HG03135 (cell line): ENCODE measurements at regions not wholly inside any gene's neighbourhood (a gene's known extent, or its start where the extent isn't known, plus 50 kb on each side); places are given as distances from the start of the nearest gene placed in this dataset.

ENCODE experiments used
- ATAC-seq: cut with Tn5 transposase; IDR thresholded peaks from one replicate; pipeline ENCODE4 v1.9.1; 2021; ENCODE audit warnings: mild to moderate bottlenecking, moderate library complexity; ENCODE audit not compliant: unreplicated experiment

DNA sequence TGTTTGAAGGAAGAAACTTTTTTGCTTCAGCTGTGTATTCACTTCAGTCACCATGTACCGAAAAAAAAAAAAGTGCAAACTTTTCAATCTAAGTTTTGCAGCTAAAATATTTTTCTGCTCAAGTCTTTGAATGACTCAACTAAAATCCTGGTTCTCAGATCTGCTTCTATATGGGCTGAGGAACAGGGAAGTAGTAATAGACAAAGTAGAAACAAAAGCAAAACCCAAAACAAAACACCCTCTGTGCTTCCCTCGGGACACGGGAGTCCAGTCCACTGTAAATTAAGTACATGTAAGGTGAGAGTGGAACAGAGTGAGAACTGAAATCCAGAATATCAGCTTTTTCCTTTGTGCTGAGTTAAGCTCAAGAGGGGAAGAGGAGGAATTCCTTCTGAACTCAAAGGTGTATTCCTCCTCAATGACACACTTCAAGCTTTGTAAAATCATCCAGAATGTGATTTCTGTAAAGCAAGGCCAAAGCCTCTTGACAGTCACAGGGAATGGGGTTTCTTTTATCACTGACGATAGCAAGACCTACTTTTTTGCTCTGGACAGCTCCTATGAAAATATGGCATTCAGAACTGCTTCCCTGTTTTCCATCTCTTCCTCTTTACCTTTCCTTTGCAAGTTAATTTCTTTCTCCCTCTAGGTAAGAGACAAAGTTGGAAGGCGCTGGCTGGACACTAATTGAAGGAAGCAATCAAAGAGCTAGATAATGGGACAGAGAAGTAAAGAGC, 433.5 kb upstream of the MMADHC start:
- no peak for ATAC-seq

DNA sequence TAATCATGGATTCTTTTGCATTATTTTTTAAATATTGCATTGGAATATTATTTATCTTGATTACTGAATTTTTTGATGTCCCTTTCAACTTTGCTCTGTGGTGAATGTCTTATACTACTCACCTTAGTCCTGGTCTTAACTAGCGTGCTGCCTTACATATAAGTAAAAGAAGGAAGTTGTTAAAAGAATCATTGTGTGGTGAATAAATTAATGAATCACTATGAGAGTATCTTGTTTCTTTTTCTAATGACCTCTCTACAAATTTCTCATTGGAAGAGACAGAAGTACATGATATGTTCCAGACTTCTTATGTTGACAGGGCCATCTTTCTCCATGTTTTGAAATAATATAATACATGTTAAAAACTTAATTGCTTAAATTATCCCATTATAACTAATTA, 432.6 kb upstream of the MMADHC start:
- no peak for ATAC-seq

- no peak for ATAC-seq
These were observed 431.5 kb upstream of the MMADHC start for GRCh38 chr2:150019063-150019462.

DNA sequence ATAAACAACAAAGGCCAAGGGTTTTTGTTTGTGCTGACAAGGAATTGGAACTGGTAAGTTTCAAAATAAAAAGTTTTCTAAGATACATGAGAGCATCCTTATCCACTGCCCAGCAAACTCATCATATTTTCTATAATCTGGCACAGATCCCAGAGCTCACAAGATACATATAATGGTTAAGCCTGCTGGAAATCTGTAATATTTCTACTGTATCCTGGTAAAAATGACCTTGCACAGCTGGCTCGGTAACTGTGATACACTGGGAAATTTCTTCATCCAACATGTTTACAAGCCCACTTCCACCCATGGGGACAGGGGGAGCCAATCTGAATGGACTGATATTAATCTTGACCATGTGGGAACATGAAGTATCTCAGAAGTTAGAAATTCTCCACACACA, 425.4 kb upstream of the MMADHC start:
- ATAC-seq, result no peak

DNA sequence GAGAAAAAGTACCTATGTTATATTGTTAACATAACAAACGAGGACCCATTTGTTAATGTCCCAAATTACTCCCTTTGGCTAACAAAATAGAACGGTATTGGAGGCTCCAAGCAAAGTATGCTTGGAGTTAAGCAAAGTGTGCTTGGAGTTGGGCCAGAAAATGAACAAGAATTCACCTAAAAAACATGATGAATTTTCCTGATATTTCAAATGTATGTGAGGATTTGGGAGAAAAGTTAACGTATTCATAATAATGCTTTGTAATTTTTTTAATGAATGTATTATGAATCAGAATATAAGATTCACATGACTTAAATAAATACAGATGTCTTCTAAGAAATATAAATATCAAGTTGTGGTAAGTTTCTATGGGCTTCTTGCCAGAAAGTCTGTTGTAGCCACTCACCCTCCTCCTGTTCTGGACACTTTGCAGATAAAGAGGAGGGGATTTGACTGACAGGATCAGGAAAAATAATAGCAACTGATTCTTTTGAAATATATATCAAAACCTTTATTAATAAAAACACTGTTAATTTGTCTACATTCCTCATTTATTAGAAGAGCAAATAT, 423.7 kb upstream of the MMADHC start:
- no peak for ATAC-seq

DNA sequence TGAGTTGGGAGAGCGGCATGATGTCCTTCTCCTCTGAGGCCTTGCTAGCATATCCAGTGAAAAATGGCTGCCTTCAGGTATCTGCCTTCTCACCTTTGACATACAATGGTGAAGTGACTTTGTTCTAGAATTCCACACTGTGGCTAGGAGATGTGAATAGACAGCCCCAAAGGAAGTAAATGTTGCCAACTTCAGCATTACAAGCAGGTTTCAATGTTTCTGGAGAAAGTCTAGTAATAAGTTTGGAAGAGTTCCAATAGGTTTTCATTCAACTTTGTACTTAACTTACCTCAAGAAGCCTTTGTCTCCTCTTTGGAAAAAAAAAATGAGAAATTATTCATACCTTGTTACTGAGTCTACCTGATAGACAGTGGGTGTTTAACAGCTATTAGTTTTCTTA, 421.3 kb upstream of the MMADHC start:
- ATAC-seq, result no peak

GRCh38 chr2:150007815-150008430, 420.3 kb upstream of the MMADHC start:
- ATAC-seq, result no peak

GRCh38 chr2:150006591-150006990, 419.0 kb upstream of the MMADHC start:
- ATAC-seq, result no peak

DNA sequence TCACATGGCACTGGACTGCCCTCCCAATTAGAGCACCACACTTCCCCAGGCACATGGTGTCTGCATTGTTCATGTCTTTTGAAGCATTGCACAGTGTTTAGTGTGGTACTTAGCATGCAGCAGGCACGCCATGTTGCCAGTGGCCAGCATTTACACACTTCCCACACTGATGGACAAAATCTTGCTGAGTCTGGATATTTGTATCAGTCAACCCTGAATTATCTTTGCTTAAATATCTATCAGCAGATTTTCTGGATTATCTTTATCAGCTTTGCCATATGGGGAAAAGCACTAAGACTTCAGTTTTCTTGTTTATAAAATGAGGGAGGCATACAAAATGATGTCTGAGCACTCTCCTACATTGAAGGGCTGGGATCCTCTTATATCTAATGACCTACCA, 416.0 kb upstream of the MMADHC start:
- ATAC-seq, result no peak

DNA sequence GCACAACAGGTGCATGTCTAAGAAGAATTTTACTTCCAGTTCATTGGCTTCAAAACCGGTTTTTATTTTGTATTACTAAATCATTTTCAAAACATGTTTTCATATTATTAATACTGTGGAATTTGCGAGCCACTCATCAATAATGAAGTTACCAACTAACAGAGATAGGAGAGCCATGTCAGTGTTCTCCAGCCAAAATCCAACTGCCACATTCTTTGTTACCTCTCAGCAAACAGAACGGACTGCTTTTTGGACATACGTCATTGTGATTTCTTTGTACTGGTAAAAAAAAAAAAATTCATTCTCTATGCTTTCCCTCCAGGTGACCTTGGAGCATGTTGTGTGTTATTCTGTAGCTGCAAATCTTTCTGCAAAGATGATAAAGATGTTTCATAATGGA, 414.2 kb upstream of the MMADHC start:
- ATAC-seq, result no peak

GRCh38 chr2:149996901-149997300, 409.3 kb upstream of the MMADHC start:
- no peak for ATAC-seq

GRCh38 chr2:149994057-149994728, 406.6 kb upstream of the MMADHC start:
- no peak for ATAC-seq

DNA sequence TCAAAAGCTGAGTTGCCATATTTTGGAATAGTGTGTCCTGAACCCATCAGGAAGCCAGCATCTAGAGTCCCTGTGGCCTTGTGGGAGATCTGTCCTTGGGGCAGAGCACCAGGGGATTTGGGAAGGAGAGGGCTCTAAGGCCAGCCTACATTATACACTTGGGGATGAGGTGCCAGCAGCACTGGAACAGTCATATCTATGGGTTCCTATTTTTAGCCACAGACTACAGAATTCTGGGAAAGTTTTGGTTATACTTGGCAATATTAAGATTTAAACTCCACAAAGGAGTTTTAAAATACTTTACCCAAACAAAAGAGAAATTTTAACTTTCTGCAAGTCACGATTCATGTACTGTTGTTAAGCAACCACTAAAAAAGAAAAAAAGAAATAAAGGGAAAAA, 405.7 kb upstream of the MMADHC start:
- no peak for ATAC-seq

- no peak for ATAC-seq
These were observed 404.0 kb upstream of the MMADHC start for GRCh38 chr2:149991576-149991975.

DNA sequence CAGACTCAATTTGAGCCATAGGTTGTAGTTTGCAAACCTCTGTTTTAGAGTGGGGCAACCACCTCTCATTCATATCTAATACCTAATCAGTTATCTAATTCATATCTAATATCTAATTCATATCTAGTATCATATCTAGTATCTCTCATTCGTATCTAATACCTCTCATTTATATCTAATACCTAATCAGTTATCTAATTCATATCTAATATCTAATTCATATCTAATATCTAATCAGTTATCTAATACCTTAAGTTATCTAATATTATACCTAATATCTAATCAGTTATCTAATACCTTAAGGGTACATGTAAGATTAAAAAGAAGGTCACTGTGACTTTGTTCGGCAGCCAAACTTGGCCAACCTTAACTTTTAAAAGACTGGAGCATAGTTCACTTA, 403.4 kb upstream of the MMADHC start:
- ATAC-seq, result no peak

DNA sequence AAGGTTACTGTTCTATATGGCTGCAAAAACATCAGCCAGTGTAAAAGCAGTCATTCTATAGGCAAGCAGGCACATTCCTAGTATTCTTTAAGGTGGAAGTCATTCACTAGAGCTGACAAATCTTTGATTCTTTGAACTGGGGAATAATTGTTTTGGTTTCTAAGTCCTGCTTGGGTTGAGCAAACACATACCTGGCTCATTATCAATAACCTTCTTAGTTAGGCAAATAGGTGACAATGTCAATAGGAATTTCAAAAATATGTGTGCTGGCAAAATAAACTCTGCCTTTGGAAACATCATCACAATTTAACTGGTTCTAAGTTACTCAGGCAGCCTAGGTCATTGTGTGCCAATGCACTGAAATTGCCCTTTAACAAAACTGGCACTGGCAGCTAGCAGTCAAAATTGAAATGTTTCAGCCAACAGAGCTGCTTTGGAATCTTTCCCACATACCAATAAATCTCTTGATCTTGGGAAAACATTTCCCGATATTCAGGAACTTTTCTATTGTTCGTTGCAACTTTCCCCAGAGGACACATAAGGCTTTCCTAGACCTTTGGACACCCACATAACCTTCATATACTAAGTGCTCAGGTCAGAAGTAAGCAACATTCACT, 402.0 kb upstream of the MMADHC start:
- no peak for ATAC-seq

GRCh38 chr2:149988361-149988760, 400.8 kb upstream of the MMADHC start:
- ATAC-seq, result no peak

DNA sequence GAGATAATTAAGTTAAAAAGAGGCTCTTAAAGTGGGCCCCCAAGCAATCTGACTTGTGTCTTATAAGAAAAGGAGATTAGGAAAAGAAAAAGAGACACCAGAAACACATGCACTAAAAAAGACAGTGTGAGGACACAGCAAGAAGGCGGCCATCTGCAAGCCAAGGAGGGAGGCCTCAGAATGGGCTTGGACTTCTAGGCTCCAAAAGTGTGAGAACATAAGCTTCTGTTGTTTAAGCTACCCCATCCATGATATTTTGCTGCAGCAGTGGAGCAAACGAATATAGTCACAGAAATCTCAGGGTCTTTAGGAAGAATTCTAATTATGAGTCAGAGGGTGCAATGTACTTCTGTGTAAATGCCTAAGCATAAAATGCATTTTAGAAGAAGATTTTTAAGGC, 399.3 kb upstream of the MMADHC start:
- no peak for ATAC-seq

DNA sequence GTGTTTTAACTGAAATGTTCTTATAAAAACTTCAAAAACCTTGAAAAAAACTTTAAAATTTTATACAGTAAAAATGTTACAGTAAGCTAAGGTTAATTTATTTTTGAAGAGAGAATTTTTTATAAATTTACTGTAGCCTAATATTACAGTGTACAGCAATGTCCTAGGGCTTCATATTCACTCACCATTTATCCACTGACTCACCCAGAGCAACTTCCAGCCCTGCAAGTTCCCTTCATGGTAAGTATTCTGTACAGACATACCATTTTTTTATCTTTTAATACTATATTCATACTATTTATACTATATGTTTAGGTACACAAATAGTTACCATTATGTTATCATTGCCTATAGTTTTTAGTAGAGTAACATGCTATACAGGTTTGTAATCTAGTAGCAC, 396.7 kb upstream of the MMADHC start:
- ATAC-seq, result no peak

- ATAC-seq, result no peak
These were observed 384.5 kb upstream of the MMADHC start for GRCh38 chr2:149972066-149972465.

DNA sequence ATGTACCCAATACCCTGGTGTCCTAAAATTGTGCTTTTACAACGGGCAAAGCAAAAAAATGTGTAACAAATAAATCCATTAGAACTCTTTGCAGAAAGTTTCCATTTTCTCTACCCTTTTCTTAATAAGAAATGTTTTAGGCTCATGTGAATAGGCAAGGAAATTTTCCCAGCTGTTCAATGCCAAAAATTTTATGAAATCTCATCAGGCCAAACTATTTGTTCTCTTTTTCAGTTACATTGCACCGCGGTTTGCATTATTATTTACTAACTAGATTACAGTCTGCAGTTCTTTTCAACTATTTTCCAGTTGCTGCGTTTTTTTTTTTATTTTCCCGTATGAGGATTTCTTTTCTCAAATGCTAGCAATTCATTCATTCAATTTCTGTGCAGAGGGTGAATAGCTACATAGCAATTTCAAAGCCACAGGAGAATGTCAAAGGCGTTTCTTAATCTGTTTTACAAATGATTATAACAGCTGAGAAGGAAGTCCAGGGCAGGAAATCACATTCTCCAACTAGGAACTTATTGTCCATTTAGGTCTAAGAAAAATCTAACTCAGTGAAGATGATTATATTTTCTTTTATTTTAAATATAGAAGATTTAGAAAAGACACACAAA, 367.5 kb upstream of the MMADHC start:
- no peak for ATAC-seq
